ENCODE measurements at regions not wholly inside any gene's neighbourhood (a gene's known extent, or its start where the extent isn't known, plus 50 kb on each side); places are given as distances from the start of the nearest gene placed in this dataset.

DNA sequence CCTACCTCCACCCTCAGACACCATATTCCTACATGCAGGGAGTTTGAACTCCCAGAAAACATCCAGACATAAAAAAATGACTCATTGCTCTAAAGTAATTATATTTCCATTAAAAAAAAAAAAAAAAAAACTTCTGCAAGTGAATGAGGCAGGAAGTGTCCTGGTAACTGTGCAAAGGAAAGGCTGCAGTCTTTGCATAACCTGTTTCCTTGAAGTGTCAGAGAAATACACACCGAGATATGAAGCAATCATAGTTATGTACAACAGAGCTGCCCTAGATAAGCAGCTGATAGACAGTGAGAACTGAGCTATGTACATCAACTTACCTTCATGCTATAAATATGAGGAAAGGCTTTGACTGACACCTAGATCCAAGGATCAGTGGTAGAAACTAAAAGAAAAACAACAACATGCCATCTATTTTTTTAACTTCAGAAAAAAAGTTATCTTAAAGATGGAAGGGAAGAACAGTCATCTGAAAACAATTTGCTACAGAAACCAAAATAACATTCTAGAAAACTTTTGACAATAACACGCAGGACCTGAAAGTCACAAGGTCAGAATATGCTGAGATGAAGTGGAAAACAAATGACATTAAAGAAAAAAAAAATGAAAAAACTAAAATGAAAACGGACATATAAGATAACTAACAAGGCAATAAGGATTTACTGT is 263.2 kb downstream of the SEC23A start:
- DNase-seq: no peak

GRCh38 chr14:38838979-38839323 is 264.1 kb downstream of the SEC23A start:
- no peak for DNase-seq

- DNase-seq: no peak
These were observed 264.7 kb downstream of the SEC23A start for GRCh38 chr14:38838049-38838978.

DNA sequence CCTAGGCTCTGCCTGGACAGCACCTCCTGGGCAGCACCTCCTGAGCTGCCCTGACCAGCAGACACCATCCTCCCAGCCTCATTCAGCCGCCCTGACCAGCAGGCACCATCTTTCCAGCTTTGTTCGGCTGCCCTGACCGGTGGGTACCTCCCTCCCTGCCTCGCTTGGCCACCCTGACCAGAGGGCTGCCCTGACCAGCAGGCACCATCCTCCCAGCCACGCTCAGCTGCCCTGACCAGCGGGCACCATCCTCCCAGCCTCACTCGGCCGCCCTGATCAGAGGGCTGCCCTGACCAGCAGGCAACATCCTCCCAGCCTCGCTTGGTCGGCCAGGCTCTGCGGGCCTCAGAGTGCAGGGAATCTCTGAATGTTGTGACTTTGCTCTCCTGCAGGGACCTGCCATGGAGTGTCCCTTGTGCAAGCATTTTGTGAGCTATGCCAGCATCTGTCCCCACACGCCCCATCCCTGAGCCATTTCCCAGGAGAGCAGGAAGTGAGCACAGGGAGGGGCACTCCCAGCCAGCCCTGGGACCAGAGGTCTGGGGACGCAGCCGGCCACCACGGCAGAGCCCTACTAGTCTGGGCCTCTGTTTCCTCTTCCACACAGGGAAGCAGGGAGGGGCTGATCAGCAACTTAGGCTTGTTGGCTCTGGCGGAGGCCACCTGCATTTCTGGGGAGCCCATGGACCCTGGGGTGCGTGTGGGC is 265.5 kb downstream of the SEC23A start:
- DNase-seq: no peak

GRCh38 chr14:38836539-38836938 is 266.5 kb downstream of the SEC23A start:
- no peak for DNase-seq

- no peak for DNase-seq
These were observed 267.2 kb downstream of the SEC23A start for GRCh38 chr14:38835874-38836273.

GRCh38 chr14:38828183-38828827 is 274.7 kb downstream of the SEC23A start:
- no peak for DNase-seq

GRCh38 chr14:38824706-38825105 is 278.3 kb downstream of the SEC23A start:
- no peak for DNase-seq

DNA sequence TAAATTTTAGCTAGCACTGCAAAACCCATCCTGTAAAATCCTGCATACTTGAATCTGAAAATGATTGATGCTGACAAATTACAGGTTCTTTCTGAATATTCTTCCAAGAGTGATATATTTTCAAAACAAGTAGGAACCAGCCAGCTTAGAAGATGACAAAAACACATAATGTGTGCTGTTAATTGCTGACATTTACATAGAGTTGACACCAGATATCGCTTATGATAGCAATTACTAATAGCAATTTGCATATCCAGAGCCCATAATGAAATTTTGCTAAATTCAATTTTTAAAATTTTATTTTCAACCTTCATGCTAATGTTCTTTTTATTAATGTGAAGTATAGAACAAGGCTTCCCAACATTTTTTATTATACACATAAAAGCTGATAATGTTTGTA is 284.5 kb downstream of the SEC23A start:
- DNase-seq: no peak

GRCh38 chr14:38808734-38809455 is 294.1 kb downstream of the SEC23A start:
- DNase-seq: no peak

- no peak for DNase-seq
These were observed 303.4 kb downstream of the SEC23A start for GRCh38 chr14:38799671-38800070.

GRCh38 chr14:38794677-38795076 is 308.4 kb downstream of the SEC23A start:
- DNase-seq: no peak

DNA sequence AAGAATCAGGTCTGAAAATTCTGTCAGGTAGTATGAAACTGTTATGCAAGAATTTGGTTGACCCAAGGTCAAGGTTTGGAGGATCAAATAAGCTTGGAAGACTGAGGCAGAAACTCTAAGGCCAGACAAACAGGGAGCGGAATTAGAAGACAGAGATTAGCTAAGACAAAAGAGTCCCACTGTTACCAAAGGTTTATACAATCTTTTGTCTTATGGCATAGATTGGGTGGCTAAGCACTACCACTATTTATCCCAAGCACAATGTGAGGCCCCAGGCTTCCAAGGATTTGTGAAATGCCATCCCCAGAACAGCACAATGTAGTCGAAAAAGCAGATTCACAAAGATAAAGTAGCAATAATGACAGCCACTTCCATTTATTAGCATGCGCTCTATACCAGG is 311.2 kb downstream of the SEC23A start:
- DNase-seq: no peak

DNA sequence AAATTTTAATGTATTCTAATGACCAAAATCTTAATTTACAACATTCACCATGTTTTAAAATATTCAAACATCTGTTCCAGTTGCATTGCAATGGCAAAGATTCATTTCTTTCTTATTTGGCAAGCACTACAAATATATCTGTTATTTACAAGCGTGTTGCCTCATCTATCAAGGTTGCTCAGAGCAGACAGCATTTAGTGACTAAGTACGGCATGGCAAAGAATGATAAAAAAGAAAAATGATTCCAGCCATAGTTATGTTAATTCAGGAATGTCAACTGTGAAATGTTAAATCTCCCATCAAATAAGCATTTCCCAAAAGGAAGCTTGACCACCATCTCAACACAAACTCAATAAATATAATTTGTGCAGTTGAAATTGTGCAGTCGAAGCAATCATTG is 312.1 kb downstream of the SEC23A start:
- DNase-seq: no peak

DNA sequence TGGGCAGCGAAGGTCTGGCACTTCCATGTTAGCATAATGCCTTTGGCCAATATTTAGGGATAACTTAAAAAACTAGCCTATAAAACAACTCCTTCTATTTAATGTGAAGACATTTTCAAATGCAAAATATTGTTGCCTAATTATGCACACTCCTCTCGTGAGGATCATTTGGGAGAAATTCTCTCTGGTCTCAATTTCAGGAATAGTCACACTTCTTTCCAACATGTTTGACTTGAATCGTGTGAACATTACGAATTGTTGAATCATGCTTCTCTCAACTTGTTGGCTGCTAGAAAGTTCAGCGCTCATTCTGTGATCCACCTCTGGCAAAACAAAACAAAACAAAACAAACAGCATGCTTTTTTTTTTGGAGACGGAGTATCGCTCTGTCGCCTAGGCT is 313.2 kb downstream of the SEC23A start:
- DNase-seq: no peak

- DNase-seq: no peak
These were observed 315.0 kb downstream of the SEC23A start for GRCh38 chr14:38788060-38788459.

- no peak for DNase-seq
These were observed 316.1 kb downstream of the SEC23A start for GRCh38 chr14:38786921-38787320.

DNA sequence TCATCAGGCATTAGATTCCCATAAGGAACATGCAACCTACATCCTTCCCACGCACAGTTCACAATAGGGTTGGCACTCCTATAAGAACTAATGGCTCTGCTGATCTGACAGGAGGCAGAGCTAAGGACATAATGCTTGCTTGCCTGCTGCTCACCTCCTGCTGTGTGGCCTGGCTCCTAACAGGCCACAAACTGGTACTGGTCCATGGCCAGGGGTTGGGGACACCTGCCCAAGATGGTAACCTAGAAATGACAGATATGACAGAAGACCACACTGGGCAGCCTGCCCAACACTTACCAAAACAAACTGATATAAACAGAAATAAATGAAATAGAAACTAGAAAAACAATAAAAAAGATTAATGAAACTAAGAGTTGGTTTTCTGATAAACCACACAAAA is 325.6 kb downstream of the SEC23A start:
- DNase-seq: no peak

DNA sequence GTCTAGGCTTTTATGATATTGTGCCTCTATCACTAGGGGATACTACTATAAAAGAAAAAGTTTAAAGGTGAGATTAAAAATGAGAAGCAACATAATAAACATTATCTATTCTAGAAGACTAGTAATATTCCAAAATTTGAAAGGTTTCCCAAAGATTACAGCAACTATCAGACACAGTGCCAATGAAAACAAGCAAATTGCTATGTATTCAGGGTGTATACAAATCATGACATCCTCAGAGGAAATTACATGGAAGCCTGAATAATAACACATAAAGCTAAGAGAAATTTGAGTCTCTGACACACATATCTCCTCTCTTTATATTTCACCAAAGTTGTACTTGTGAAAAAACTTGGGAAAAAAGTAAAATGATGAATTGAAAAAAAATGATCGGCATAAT is 327.0 kb downstream of the SEC23A start:
- DNase-seq: no peak

DNA sequence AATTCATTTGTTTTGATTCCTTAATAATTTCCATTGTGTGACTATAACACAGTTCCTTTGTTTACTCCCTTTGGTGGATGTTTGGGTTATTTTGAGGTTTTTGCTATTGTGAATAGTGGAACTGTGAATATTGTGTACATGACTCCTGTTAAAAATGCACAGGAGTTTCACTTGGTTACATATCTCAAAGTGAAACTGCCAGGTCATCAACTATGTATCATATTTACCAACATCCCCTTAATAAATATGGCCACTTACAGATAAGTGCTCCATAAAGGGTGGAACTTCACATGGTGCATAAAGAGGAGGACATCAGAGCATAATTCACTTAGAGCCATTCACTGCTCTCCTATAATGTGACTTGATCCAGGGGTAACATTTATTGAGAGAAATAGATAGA is 328.9 kb downstream of the SEC23A start:
- DNase-seq: no peak

DNA sequence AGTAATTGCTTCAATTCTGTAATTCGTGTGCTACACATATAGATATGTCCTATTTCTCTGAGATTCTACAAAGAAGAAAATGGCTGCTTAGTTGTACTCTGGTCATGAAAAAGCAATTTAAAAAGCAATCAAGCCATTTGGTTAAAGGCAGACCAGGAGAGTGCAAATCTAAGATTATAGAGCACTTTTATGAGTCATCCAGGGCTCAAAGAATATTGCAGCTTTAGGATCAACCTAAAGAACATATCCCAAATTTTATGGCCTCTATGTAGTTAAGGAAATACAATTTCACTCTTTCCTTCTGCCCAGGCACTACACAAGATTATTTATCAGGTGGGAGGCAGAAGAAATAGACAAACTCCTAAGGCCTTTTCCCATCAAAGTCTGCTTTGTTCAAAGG is 332.8 kb downstream of the SEC23A start:
- DNase-seq: no peak

GRCh38 chr14:38762845-38763244 is 340.2 kb downstream of the SEC23A start:
- no peak for DNase-seq

DNA sequence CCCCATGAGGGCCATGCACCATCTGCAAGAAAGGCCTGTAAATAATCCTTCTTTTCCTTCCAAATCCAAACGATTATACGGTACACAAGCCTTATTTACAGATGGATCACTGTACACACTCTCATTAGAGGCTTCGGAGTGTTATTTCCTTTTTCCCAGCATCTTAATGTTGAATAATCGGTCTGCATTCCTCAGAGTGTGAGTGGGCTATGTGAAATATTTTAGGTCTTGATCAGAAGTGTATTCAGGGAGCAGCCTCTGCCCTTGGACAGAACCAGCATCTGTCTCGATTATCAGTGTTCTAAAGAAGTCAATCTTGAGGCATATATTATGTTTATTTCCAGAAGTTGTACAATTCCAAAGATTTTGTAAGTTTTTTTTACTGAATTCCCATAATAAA is 340.6 kb downstream of the SEC23A start:
- no peak for DNase-seq

All from right forelimb (tissue), 1 donor.